IMR-90 (cell line): ENCODE measurements at regions not wholly inside any gene's neighbourhood (a gene's known extent, or its start where the extent isn't known, plus 50 kb on each side); places are given as distances from the start of the nearest gene placed in this dataset.

Experiments used
- ATAC-seq: fragments of 200-7000 bp; cut with Tn5 transposase; 2 replicates; pipeline ENCODE4 v1.9.1; 2020; ENCODE audit warnings: low read depth, mild to moderate bottlenecking, moderate library complexity
- BruUV-seq: library from RNA; stranded (reverse); fragments of 400-500 nt; replicated peaks from 2 replicates; lab custom pipeline; 2021; lab: Mats Ljungman, UMichigan
- CTCF ChIA-PET: fragments of 300-600 bp; formaldehyde crosslinking; extraction: SDS; loops from one replicate; lab custom pipeline; 2021; ENCODE audit warnings: antibody characterized with exemption; lab: Yijun Ruan, JAX
- POLR2A ChIA-PET: fragments of 300-600 bp; sonication (Branson Sonifier 250); formaldehyde crosslinking; loops from one replicate; lab custom pipeline; 2022; ENCODE audit warnings: antibody characterized with exemption; ENCODE audit not compliant: unreplicated experiment; lab: Charles Lee
- DNase-seq: peaks from one replicate; pipeline ENCODE4 v3.0.0; 2013
- H2AFZ ChIP-seq: replicated peaks from 2 replicates; pipeline ENCODE3; 2013; ENCODE audit warnings: low read length, mild to moderate bottlenecking; ENCODE audit not compliant: poor library complexity
- H2AK5ac ChIP-seq: 2 replicates; pipeline ENCODE4 v1.6.1; 2013; ENCODE audit warnings: low read depth, low read length, inconsistent platforms
- H2AK9ac ChIP-seq: replicated peaks from 2 replicates; pipeline ENCODE3; 2013; ENCODE audit warnings: mild to moderate bottlenecking, low read depth, low read length, moderate library complexity; ENCODE audit not compliant: poor library complexity
- H2BK120ac ChIP-seq: 2 replicates; pipeline ENCODE4 v1.6.1; 2013; ENCODE audit warnings: low read depth, low read length, inconsistent platforms
- H2BK15ac ChIP-seq: 3 replicates; pipeline ENCODE4 v1.6.1; 2013; ENCODE audit warnings: low read depth, low read length, inconsistent platforms
- H2BK20ac ChIP-seq: 2 replicates; pipeline ENCODE4 v1.6.1; 2013; ENCODE audit warnings: low read depth, mild to moderate bottlenecking, inconsistent platforms, low read length, moderate library complexity
- H2BK5ac ChIP-seq: 2 replicates; pipeline ENCODE4 v1.6.1; 2013; ENCODE audit warnings: mild to moderate bottlenecking, low read depth, low read length, inconsistent platforms; ENCODE audit not compliant: poor library complexity, severe bottlenecking
- H3K14ac ChIP-seq: replicated peaks from 2 replicates; pipeline ENCODE4 v1.6.1; 2013; ENCODE audit warnings: low read depth, low read length, inconsistent platforms
- H3K18ac ChIP-seq: 2 replicates; pipeline ENCODE4 v1.6.1; 2013; ENCODE audit warnings: low read depth, low read length, control low read depth
- H3K23ac ChIP-seq: 2 replicates; pipeline ENCODE4 v1.6.1; 2013; ENCODE audit warnings: low read depth, low read length, inconsistent platforms
- H3K27ac ChIP-seq: 2 replicates; pipeline ENCODE4 v1.5.1; 2013; ENCODE audit warnings: mild to moderate bottlenecking, control low read depth, low read length; ENCODE audit not compliant: insufficient read depth
- H3K27me3 ChIP-seq: 2 replicates; pipeline ENCODE4 v1.6.1; 2013; ENCODE audit warnings: low read length; ENCODE audit not compliant: control insufficient read depth, insufficient read depth
- H3K36me3 ChIP-seq: 2 replicates; pipeline ENCODE4 v1.6.1; 2013; ENCODE audit warnings: low read length, mixed read lengths; ENCODE audit not compliant: control insufficient read depth, insufficient read depth
- H3K4ac ChIP-seq: 2 replicates; pipeline ENCODE4 v1.6.1; 2013; ENCODE audit warnings: low read depth, low read length, inconsistent platforms
- H3K4me1 ChIP-seq: 2 replicates; pipeline ENCODE4 v1.6.1; 2013; ENCODE audit warnings: low read length, mixed read lengths; ENCODE audit not compliant: control insufficient read depth, insufficient read depth
- H3K4me2 ChIP-seq: 2 replicates; pipeline ENCODE4 v1.6.1; 2013; ENCODE audit warnings: low read depth, mild to moderate bottlenecking, control low read depth, low read length, moderate library complexity
- H3K4me3 ChIP-seq: 2 replicates; pipeline ENCODE4 v1.5.1; 2013; ENCODE audit warnings: low read depth, mild to moderate bottlenecking, control low read depth, low read length, moderate library complexity; ENCODE audit not compliant: insufficient read depth
- H3K56ac ChIP-seq: 2 replicates; pipeline ENCODE4 v1.6.1; 2013; ENCODE audit warnings: low read length, inconsistent platforms; ENCODE audit not compliant: insufficient read depth; ENCODE audit errors: extremely low read depth
- H3K79me1 ChIP-seq, 2 experiments: 2 replicates each; pipeline ENCODE4 v1.6.1; 2013; ENCODE audit warnings: low read length in 2 of 2, inconsistent platforms in 1 of 2, low read depth in 1 of 2
- H3K9ac ChIP-seq: 2 replicates; pipeline ENCODE4 v1.6.1; 2013; ENCODE audit warnings: low read depth, low read length, control low read depth
- H3K9me1 ChIP-seq: 2 replicates; pipeline ENCODE4 v1.6.1; 2013; ENCODE audit warnings: low read length, inconsistent platforms; ENCODE audit not compliant: insufficient read depth
- H3K9me3 ChIP-seq: 2 replicates; pipeline ENCODE4 v1.6.1; 2013; ENCODE audit warnings: low read length; ENCODE audit not compliant: control insufficient read depth, insufficient read depth
- H4K20me1 ChIP-seq: 2 replicates; pipeline ENCODE4 v1.6.1; 2013; ENCODE audit warnings: low read length, inconsistent platforms; ENCODE audit not compliant: insufficient read depth
- H4K5ac ChIP-seq: 2 replicates; pipeline ENCODE4 v1.6.1; 2013; ENCODE audit warnings: mild to moderate bottlenecking, low read depth, low read length, control low read depth
- H4K8ac ChIP-seq, 2 experiments: 2 replicates each; pipeline ENCODE4 v1.6.1; 2013; ENCODE audit warnings: low read depth in 2 of 2, low read length in 2 of 2, control low read depth in 1 of 2, inconsistent platforms in 1 of 2
- H4K91ac ChIP-seq: 2 replicates; pipeline ENCODE4 v1.6.1; 2013; ENCODE audit warnings: low read depth, low read length, inconsistent platforms; ENCODE audit not compliant: insufficient read depth
- RCOR1 ChIP-seq: IDR thresholded peaks from 2 replicates; pipeline ENCODE4 v1.6.1; 2012; ENCODE audit warnings: mild to moderate bottlenecking, low read length, improper control_type of control experiment; ENCODE audit not compliant: insufficient replicate concordance
- USF2 ChIP-seq: fragments of 150-350 bp; IDR thresholded peaks from 2 replicates; pipeline ENCODE4 v1.6.1; 2017; ENCODE audit warnings: mild to moderate bottlenecking, antibody characterized with exemption, low read length, low read depth
- WGBS, 2 experiments: methylation state at CpG; one replicate each; pipeline versions ENCODE4 v1.1.5 to v1.1.7; 2013; ENCODE audit warnings: missing lambda C conversion rate in 2 of 2; ENCODE audit not compliant: insufficient read length in 1 of 2; ENCODE audit errors: extremely low coverage in 2 of 2; 5-methylcytosine and 5-hydroxymethylcytosine counted together
- dilution Hi-C: fragments of 300-500 bp; cut with HindIII; formaldehyde crosslinking; loops from one replicate; pipeline ENCODE4 v1.14.3; 2018; ENCODE audit warnings: low sequenced_read_pairs; ENCODE audit not compliant: unreplicated experiment
- in situ Hi-C: fragments of 300-500 bp; cut with MboI; formaldehyde crosslinking; loops from 3 replicates; pipeline ENCODE4 v1.14.3; 2019; ENCODE audit warnings: low sequenced_read_pairs, inconsistent platforms, mixed read lengths
- intact Hi-C: fragments of 100-400 bp; cut with micrococcal nuclease; formaldehyde crosslinking; loops from 2 replicates; pipeline ENCODE4 v1.10.0; 2022

- CTCF ChIA-PET: no interaction called here
Measured at GRCh38 chr20:39533858-39534257, 571.7 kb downstream of the DHX35 start.

More at GRCh38 chr20:39533858-39534257, 571.7 kb downstream of the DHX35 start:
- Histone ChIP-seq H3K27ac (no peak overlapping the region), H3K36me3 (no peaks in the 10 kb centered on the region), H2BK15ac (no peak overlapping the region), H3K23ac (no peak overlapping the region), H2BK5ac (no peak overlapping the region), H2AK5ac (no peak overlapping the region), H3K14ac (no peak overlapping the region), H3K9ac (no peak overlapping the region), H3K56ac (no peak overlapping the region), H2AK9ac (no peak overlapping the region), H4K8ac (no peak overlapping the region), H3K4me2 (no peak overlapping the region), H4K20me1 (no peaks in the 10 kb centered on the region), H2BK20ac (no peak overlapping the region), H4K5ac (no peak overlapping the region), H4K91ac (no peak overlapping the region), H3K27me3 (no peaks in the 10 kb centered on the region), H3K79me1 (no peaks in the 10 kb centered on the region), H3K9me1 (no peaks in the 10 kb centered on the region), H3K4ac (no peak overlapping the region), H2AFZ (no peak overlapping the region), H3K18ac (no peak overlapping the region), H2BK120ac (no peak overlapping the region), H3K4me3 (no peak overlapping the region), H3K4me1 (no peaks in the 10 kb centered on the region), H3K9me3 (peaks cover 2% of the 10 kb centered on the region; the same call in 1 of the 2 replicates)
- dilution Hi-C loops: no loop called here
- in situ Hi-C loops: no loop called here
- no peak for ATAC-seq
- no TSS peak for BruUV-seq
- intact Hi-C loops: no loop called here
- no peak for DNase-seq
- WGBS, 2 experiments: no CpG with 5 or more reads among the region's 3 CpGs
- TF ChIP-seq USF2: no peak
- TF ChIP-seq RCOR1: no peak
- POLR2A ChIA-PET: no interaction called here
